ENCODE measurements at regions not wholly inside any gene's neighbourhood (a gene's known extent, or its start where the extent isn't known, plus 50 kb on each side); places are given as distances from the start of the nearest gene placed in this dataset.

- DNase-seq (ENCODE audit: low spot score) = no peak
Observed at GRCh38 chr4:4808086-4808485, 51.4 kb upstream of the MSX1 start.

- DNase-seq (ENCODE audit: low spot score) = no peak
Observed at GRCh38 chr4:4805887-4806286, 53.6 kb upstream of the MSX1 start.

- DNase-seq (ENCODE audit: low spot score) = no peak
Observed at GRCh38 chr4:4803912-4804296, 55.6 kb upstream of the MSX1 start.

- DNase-seq (ENCODE audit: low spot score) = no peak
Observed at GRCh38 chr4:4803216-4803911, 56.1 kb upstream of the MSX1 start.

GRCh38 chr4:4800646-4801408 lies 58.6 kb upstream of the MSX1 start:
- DNase-seq (ENCODE audit: low spot score) = no peak

- DNase-seq (ENCODE audit: low spot score) = no peak
Observed at GRCh38 chr4:4794421-4794820, 65.0 kb upstream of the MSX1 start.

GRCh38 chr4:4792466-4792865 lies 67.0 kb upstream of the MSX1 start:
- DNase-seq (ENCODE audit: low spot score) = no peak

- DNase-seq (ENCODE audit: low spot score) = peak; percentile 44
Observed at GRCh38 chr4:4791299-4792111, 68.0 kb upstream of the MSX1 start.

GRCh38 chr4:4789462-4789861 lies 70.0 kb upstream of the MSX1 start:
- DNase-seq (ENCODE audit: low spot score) = no peak

GRCh38 chr4:4788573-4788972 lies 70.9 kb upstream of the MSX1 start:
- DNase-seq (ENCODE audit: low spot score) = no peak

- DNase-seq (ENCODE audit: low spot score) = no peak
Observed at GRCh38 chr4:4787421-4787820, 72.0 kb upstream of the MSX1 start.

- peak; percentile 45 for DNase-seq (ENCODE audit: low spot score)
Observed at GRCh38 chr4:4784379-4784778, 75.1 kb upstream of the MSX1 start.

GRCh38 chr4:4783847-4784246 lies 75.6 kb upstream of the MSX1 start:
- no peak for DNase-seq (ENCODE audit: low spot score)

- DNase-seq (ENCODE audit: low spot score) = no peak
Observed at GRCh38 chr4:4782969-4783368, 76.5 kb upstream of the MSX1 start.

- no peak for DNase-seq (ENCODE audit: low spot score)
Observed at GRCh38 chr4:4781936-4782707, 77.3 kb upstream of the MSX1 start.

GRCh38 chr4:4780729-4781244 lies 78.7 kb upstream of the MSX1 start:
- DNase-seq (ENCODE audit: low spot score) = no peak

- no peak for DNase-seq (ENCODE audit: low spot score)
Observed at GRCh38 chr4:4779486-4779885, 80.0 kb upstream of the MSX1 start.

- DNase-seq (ENCODE audit: low spot score) = no peak
Observed at GRCh38 chr4:4779054-4779453, 80.4 kb upstream of the MSX1 start.

- no peak for DNase-seq (ENCODE audit: low spot score)
Observed at GRCh38 chr4:4778554-4778953, 80.9 kb upstream of the MSX1 start.

- DNase-seq (ENCODE audit: low spot score) = no peak
Observed at GRCh38 chr4:4776934-4777333, 82.5 kb upstream of the MSX1 start.

GRCh38 chr4:4776335-4776734 lies 83.1 kb upstream of the MSX1 start:
- DNase-seq (ENCODE audit: low spot score) = no peak

- no peak for DNase-seq (ENCODE audit: low spot score)
Observed at GRCh38 chr4:4775493-4776004, 83.9 kb upstream of the MSX1 start.

Data from iPS-NIHi11 (cell line).